Upper lobe of left lung (tissue), 6 donors: ENCODE measurements at regions not wholly inside any gene's neighbourhood (a gene's known extent, or its start where the extent isn't known, plus 50 kb on each side); places are given as distances from the start of the nearest gene placed in this dataset.
"Not testable (repeated sequence)": the region's sequence is repeated elsewhere in the genome, so short reads cannot be mapped to it uniquely, and the experiment has no call there.

Experiments
- ATAC-seq, 2 donors: fragments of 200-7000 bp; cut with Tn5 transposase; one replicate each; pipeline ENCODE4 v1.9.1; 2022; ENCODE audit warnings: mild to moderate bottlenecking in 2 of 2, moderate library complexity in 2 of 2; ENCODE audit not compliant: low FRiP score in 2 of 2
- DNase-seq, 2 donors: peaks; one replicate each; pipeline ENCODE4 v3.0.0-alpha.2; 2019 to 2020
- H3K27ac ChIP-seq, 4 donors: fragments of 200-600 bp; sonication (generic); one replicate each; pipeline ENCODE4 v1.5.1; 2016 to 2019
- H3K27me3 ChIP-seq, 4 donors: fragments of 200-600 bp; sonication (generic); one replicate each; pipeline ENCODE4 v1.5.1; 2017 to 2019
- H3K36me3 ChIP-seq, 4 donors: fragments of 200-600 bp; sonication (generic); one replicate each; pipeline ENCODE4 v1.5.1; 2016 to 2019
- H3K4me1 ChIP-seq, 4 donors: fragments of 200-600 bp; sonication (generic); one replicate each; pipeline ENCODE4 v1.5.1; 2018 to 2019
- H3K4me3 ChIP-seq, 4 donors: fragments of 200-600 bp; sonication (generic); one replicate each; pipeline ENCODE4 v1.5.1; 2017 to 2019; ENCODE audit warnings: mild to moderate bottlenecking in 2 of 4, moderate library complexity in 1 of 4
- H3K9me3 ChIP-seq, 4 donors: fragments of 200-600 bp; sonication (generic); one replicate each; pipeline ENCODE4 v1.5.1; 2018 to 2019
- CTCF ChIP-seq, 6 experiments: fragments of 450-650 bp in 4 of 6; fragments of 200-600 bp in 2 of 6; sonication (generic) in 2 of 6; IDR thresholded peaks; one replicate each; pipeline ENCODE4 v1.5.1; 2016 to 2019; ENCODE audit warnings: antibody characterized with exemption in 6 of 6
- EP300 ChIP-seq, 4 donors: sonication (generic); formaldehyde crosslinking; IDR thresholded peaks; one replicate each; pipeline ENCODE4 v1.5.1; 2017; ENCODE audit warnings: antibody characterized with exemption in 4 of 4, control low read depth in 2 of 4
- POLR2A ChIP-seq, 4 donors: fragments of 450-650 bp; IDR thresholded peaks; one replicate each; pipeline ENCODE4 v1.5.1; 2016 to 2017; ENCODE audit warnings: antibody characterized with exemption in 4 of 4, mild to moderate bottlenecking in 2 of 4
- POLR2AphosphoS5 ChIP-seq, 2 donors: sonication (generic); formaldehyde crosslinking; IDR thresholded peaks; one replicate each; pipeline ENCODE4 v1.5.1; 2017; ENCODE audit warnings: antibody characterized with exemption in 2 of 2
- WGBS, 2 donors: methylation state at CpG; one replicate each; pipeline ENCODE4 v1.1.5; 2017 to 2018; 5-methylcytosine and 5-hydroxymethylcytosine counted together
- donor health status: DM: no; HTN: no; CAD: no; lungs with moderate emphysema.
- donor health status: DM: no; HTN: yes; CAD: no; lungs with severe emphysema.

GRCh38 chr3:176106380-176106779 is 1090.9 kb downstream of the TBL1XR1 start:
- H3K27me3 ChIP-seq = no peaks in the 10 kb centered on the region
- H3K36me3 ChIP-seq = no peaks in the 10 kb centered on the region
- H3K9me3 ChIP-seq = no peaks in the 10 kb centered on the region
- H3K4me3 ChIP-seq = no peak overlapping the region
- TF ChIP-seq EP300 (IDR thresholded peaks at IDR 0.05) = no peak
- TF ChIP-seq POLR2AphosphoS5 (IDR thresholded peaks at IDR 0.05) = no peak
- TF ChIP-seq CTCF (IDR thresholded peaks at IDR 0.05) = no peak
- TF ChIP-seq POLR2A (IDR thresholded peaks at IDR 0.05) = no peak
- no peak overlapping the region for H3K27ac ChIP-seq
- WGBS, 2 donors = 74 to 88% methylated on average over 2 of the region's 2 CpGs
- ATAC-seq (no peak), DNase-seq (no peak)
- H3K4me1 ChIP-seq = no peaks in the 10 kb centered on the region

- no peak for DNase-seq
- no peak overlapping the region for H3K4me3 ChIP-seq
Measured at GRCh38 chr3:176097027-176097426, 1100.3 kb downstream of the TBL1XR1 start.

DNA sequence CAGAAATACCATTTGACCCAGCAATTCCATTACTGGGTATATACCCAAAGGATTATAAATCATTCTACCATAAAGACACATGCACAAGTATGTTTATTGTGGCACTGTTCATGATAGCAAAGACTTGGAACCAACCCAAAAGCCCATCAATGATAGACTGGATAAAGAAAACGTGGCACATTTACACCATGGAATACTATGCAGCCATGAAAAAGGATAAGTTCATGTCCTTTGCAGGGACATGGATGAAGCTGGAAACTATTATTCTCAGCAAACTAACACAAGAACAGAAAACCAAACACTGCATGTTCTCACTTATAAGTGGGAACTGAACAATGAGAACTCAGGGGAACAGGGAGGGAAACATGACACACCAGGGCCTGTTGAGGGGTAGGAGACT is 1103.4 kb downstream of the TBL1XR1 start:
- ATAC-seq, H3K4me3 ChIP-seq, H3K4me1 ChIP-seq, H3K9me3 ChIP-seq, H3K36me3 ChIP-seq, DNase-seq, H3K27ac ChIP-seq, H3K27me3 ChIP-seq: not testable (repeated sequence)
- WGBS, 2 donors = 65 to 68% methylated on average over 1 of the region's 1 CpG

More at GRCh38 chr3:176097027-176097426, 1100.3 kb downstream of the TBL1XR1 start:
- Histone ChIP-seq H3K27me3 (no peaks in the 10 kb centered on the region), H3K27ac (no peak overlapping the region), H3K4me1 (no peaks in the 10 kb centered on the region), H3K36me3 (no peaks in the 10 kb centered on the region), H3K9me3 (no peaks in the 10 kb centered on the region)
- TF ChIP-seq CTCF (IDR thresholded peaks at IDR 0.05) (no peak), POLR2A (IDR thresholded peaks at IDR 0.05) (no peak), EP300 (IDR thresholded peaks at IDR 0.05) (no peak), POLR2AphosphoS5 (IDR thresholded peaks at IDR 0.05) (no peak)
- no peak for ATAC-seq

- no peak for ATAC-seq
- WGBS, 2 donors = 57 to 77% methylated on average over 3 of the region's 3 CpGs
- TF ChIP-seq EP300 (IDR thresholded peaks at IDR 0.05) (no peak), CTCF (IDR thresholded peaks at IDR 0.05) (no peak), POLR2AphosphoS5 (IDR thresholded peaks at IDR 0.05) (no peak), POLR2A (IDR thresholded peaks at IDR 0.05) (no peak)
Measured at GRCh38 chr3:176090727-176091126, 1106.6 kb downstream of the TBL1XR1 start.

DNA sequence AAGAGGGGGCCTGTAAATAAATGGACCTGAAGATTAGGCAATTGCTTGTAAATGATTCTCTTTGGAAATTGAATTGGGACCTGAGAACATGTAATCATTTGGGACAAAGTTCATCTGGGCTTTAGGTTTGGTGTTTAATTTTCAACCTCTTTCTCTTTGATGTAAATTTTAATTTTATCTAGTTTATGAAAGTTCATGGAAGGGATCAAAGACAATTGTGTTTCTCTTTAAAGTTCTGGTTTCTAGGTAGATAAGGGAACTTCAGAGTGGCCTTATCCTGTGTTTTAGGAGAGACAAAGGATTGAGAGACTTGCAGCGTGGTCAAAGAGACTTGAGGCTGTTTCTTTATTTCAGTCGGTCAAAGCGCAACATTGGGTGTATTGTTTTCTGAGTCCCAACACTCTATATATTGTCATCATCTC is 1108.3 kb downstream of the TBL1XR1 start:
- Histone ChIP-seq H3K9me3 (no peaks in the 10 kb centered on the region), H3K27ac (no peak overlapping the region), H3K27me3 (no peaks in the 10 kb centered on the region), H3K36me3 (no peaks in the 10 kb centered on the region), H3K4me1 (no peaks in the 10 kb centered on the region), H3K4me3 (no peak overlapping the region)
- WGBS, 2 donors = 90 to 91% methylated on average over 3 of the region's 3 CpGs
- ATAC-seq = no peak
- no peak for DNase-seq
- no peak for TF ChIP-seq CTCF (IDR thresholded peaks at IDR 0.05)
- TF ChIP-seq EP300 (IDR thresholded peaks at IDR 0.05) = no peak
- TF ChIP-seq POLR2A (IDR thresholded peaks at IDR 0.05) = no peak
- TF ChIP-seq POLR2AphosphoS5 (IDR thresholded peaks at IDR 0.05) = no peak

More at GRCh38 chr3:176090727-176091126, 1106.6 kb downstream of the TBL1XR1 start:
- no peaks in the 10 kb centered on the region for H3K27me3 ChIP-seq
- no peak overlapping the region for H3K4me3 ChIP-seq
- H3K9me3 ChIP-seq = no peaks in the 10 kb centered on the region
- no peak overlapping the region for H3K27ac ChIP-seq
- no peak for DNase-seq
- H3K36me3 ChIP-seq = no peaks in the 10 kb centered on the region
- H3K4me1 ChIP-seq = no peaks in the 10 kb centered on the region
